Midbrain (tissue), 1 donor: ENCODE measurements at regions not wholly inside any gene's neighbourhood (a gene's known extent, or its start where the extent isn't known, plus 50 kb on each side); places are given as distances from the start of the nearest gene placed in this dataset.
A peak's percentile ranks its signal among the peaks of the same experiment; 100 is the strongest.

ENCODE experiments used
- DNase-seq: peaks from one replicate; lab custom pipeline; 2025; lab: John Stamatoyannopoulos, UW

- no peak for DNase-seq
Measured at GRCh38 chr3:99500485-99500884, 137.9 kb upstream of the COL8A1 start.

GRCh38 chr3:99499235-99500158, 138.9 kb upstream of the COL8A1 start:
- peak; percentile 24 for DNase-seq

GRCh38 chr3:99498550-99499234, 139.7 kb upstream of the COL8A1 start:
- DNase-seq: no peak

- no peak for DNase-seq
Measured at GRCh38 chr3:99487894-99488293, 150.5 kb upstream of the COL8A1 start.

GRCh38 chr3:99485286-99485685, 153.1 kb upstream of the COL8A1 start:
- DNase-seq: no peak

GRCh38 chr3:99484871-99485270, 153.5 kb upstream of the COL8A1 start:
- no peak for DNase-seq

GRCh38 chr3:99483841-99484240, 154.6 kb upstream of the COL8A1 start:
- no peak for DNase-seq

- no peak for DNase-seq
Measured at GRCh38 chr3:99482191-99482590, 156.2 kb upstream of the COL8A1 start.

GRCh38 chr3:99481561-99481960, 156.8 kb upstream of the COL8A1 start:
- DNase-seq: no peak

- no peak for DNase-seq
Measured at GRCh38 chr3:99479768-99480167, 158.6 kb upstream of the COL8A1 start.

- no peak for DNase-seq
Measured at GRCh38 chr3:99477650-99478049, 160.7 kb upstream of the COL8A1 start.

- no peak for DNase-seq
Measured at GRCh38 chr3:99475229-99475628, 163.2 kb upstream of the COL8A1 start.

GRCh38 chr3:99474776-99475175, 163.6 kb upstream of the COL8A1 start:
- no peak for DNase-seq

GRCh38 chr3:99473321-99473751, 165.1 kb upstream of the COL8A1 start:
- no peak for DNase-seq

- peak; percentile 3 for DNase-seq
Measured at GRCh38 chr3:99472385-99472784, 166.0 kb upstream of the COL8A1 start.

- no peak for DNase-seq
Measured at GRCh38 chr3:99471353-99472323, 166.8 kb upstream of the COL8A1 start.

- no peak for DNase-seq
Measured at GRCh38 chr3:99470841-99471240, 167.6 kb upstream of the COL8A1 start.

- DNase-seq: no peak
Measured at GRCh38 chr3:99468918-99469317, 169.5 kb upstream of the COL8A1 start.

GRCh38 chr3:99467420-99467819, 171.0 kb upstream of the COL8A1 start:
- DNase-seq: no peak

- DNase-seq: no peak
Measured at GRCh38 chr3:99466331-99466730, 172.1 kb upstream of the COL8A1 start.

- no peak for DNase-seq
Measured at GRCh38 chr3:99458013-99458412, 180.4 kb upstream of the COL8A1 start.

GRCh38 chr3:99442599-99442998, 195.8 kb upstream of the COL8A1 start:
- no peak for DNase-seq
